ENCODE measurements at regions not wholly inside any gene's neighbourhood (a gene's known extent, or its start where the extent isn't known, plus 50 kb on each side); places are given as distances from the start of the nearest gene placed in this dataset.

GRCh38 chr16:51035110-51035498 lies 116.0 kb downstream of the SALL1 start:
- DNase-seq, result no peak

GRCh38 chr16:51034481-51035109 lies 116.5 kb downstream of the SALL1 start:
- no peak for DNase-seq

GRCh38 chr16:51031598-51031997 lies 119.5 kb downstream of the SALL1 start:
- no peak for DNase-seq

DNA sequence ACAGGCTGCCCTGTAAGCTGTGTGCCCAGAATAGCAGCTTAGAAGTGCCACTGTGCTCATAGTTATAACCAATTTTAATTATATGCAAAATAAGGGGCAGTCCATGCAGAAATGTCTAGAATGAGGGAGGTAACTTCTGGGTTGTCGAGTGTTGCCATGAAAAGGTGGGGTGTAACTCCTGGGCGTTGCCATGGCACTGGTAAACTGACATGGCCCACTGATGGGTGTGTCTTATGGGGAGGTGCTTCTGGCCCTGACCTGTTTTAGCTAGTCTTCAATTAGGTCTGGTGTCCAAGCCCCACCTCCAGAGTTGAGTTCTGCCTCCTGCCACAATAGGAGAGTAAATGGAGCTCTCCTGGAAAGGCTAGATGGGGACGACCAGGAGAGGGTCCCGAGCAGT lies 120.6 kb downstream of the SALL1 start:
- no peak for DNase-seq

- DNase-seq, result no peak
These were observed 125.3 kb downstream of the SALL1 start for GRCh38 chr16:51025588-51026290.

GRCh38 chr16:51024703-51025102 lies 126.4 kb downstream of the SALL1 start:
- no peak for DNase-seq

DNA sequence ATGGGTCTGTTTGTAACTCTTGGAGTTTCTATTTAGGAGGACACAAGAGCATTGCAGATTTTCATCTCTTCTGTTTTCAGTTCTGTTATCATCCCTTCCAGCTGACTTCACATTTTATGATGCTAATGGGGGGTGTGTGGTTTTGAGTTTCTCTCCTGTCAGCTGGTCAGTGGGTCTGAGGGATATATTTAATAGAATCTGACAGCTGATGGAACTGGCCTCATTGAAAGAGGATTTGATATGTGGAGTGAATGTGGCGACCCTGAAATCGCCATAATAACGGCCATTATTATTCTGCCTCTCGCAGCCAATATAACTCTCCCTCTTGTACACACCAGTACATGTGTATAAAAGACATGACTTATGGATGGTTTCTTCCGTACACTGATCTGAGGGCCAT lies 128.1 kb downstream of the SALL1 start:
- no peak for DNase-seq

GRCh38 chr16:51019617-51020016 lies 131.5 kb downstream of the SALL1 start:
- DNase-seq, result no peak

DNA sequence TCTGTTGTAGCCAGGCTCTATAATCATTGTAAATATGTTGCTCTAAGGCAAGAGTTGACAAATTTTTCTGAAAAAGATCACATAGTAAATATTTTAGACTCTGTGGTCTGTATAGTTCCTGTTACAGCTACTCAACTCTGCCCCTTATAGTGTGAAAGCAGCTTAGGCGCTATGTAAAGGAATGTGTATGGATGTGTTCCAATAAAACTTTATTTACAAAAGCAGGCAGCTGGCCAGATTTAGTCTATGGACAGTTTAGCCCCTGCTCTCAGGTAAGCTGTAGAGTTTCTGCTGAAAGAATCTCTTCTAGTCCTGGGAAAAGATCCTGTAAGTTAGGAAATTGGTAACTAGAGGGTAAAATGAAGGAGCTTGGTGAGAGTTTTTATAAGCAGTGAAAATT lies 133.1 kb downstream of the SALL1 start:
- DNase-seq, result no peak

- DNase-seq, result no peak
These were observed 138.7 kb downstream of the SALL1 start for GRCh38 chr16:51012396-51012795.

DNA sequence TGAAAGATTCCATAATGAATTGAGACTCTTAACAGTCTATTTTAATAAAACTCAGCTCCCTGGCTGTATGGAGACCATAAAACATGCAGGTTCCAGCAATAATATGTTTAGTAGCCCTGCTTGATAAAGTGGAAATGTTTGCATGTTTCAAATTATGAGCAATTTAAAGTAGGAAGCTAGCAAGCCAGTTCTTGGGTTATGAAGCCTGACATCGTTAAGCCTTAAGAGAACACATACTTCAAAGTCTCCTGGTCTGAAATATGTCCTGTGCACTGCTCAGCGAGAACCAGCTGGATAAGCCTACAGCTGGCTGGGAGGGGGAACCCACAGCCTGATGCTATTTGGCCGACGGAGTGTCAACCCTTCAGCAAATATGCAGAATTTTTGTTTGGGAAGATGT lies 140.3 kb downstream of the SALL1 start:
- no peak for DNase-seq

DNA sequence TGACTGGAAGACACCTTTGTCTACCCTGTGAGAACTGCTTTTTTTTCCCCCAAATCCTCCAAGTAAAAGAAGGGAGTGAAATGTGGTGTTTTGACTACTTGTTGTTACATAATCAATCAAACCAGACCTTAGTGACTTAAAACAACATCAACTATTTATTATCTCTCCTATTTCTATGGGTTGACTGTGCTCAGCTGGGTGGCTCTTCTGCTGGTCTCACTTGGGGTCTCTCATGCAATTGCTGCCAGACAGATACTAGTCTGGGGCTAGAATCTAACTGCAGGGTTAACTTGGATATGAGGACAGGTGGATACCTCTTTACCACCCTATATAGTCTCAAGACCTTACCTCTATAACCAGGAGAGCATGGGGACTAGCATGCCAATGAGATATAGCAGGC lies 141.3 kb downstream of the SALL1 start:
- DNase-seq, result no peak

- DNase-seq, result no peak
These were observed 141.7 kb downstream of the SALL1 start for GRCh38 chr16:51009359-51009758.

DNA sequence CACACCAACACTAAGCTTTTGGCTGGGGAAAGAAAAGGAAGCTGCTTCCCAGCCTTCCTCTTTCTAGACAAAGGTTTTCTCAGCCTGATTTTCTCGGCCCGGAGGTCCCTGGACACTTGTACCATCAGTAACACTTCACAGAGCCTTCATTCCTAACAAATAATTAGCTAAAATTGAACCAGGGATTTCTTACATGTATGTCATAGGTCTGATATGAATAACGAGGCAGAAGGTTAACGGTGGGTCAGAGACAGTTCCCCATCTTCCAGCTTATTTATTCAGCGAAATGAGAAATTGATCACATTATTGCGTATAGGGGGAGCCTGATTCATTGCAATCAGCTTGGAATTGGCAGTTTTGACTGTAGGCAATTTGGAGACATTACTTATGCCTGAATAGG lies 142.5 kb downstream of the SALL1 start:
- no peak for DNase-seq

GRCh38 chr16:51008037-51008436 lies 143.0 kb downstream of the SALL1 start:
- no peak for DNase-seq

- no peak for DNase-seq
These were observed 147.1 kb downstream of the SALL1 start for GRCh38 chr16:51003850-51004566.

- DNase-seq, result no peak
These were observed 148.1 kb downstream of the SALL1 start for GRCh38 chr16:51002881-51003490.

GRCh38 chr16:50999181-50999580 lies 151.9 kb downstream of the SALL1 start:
- DNase-seq, result no peak

DNA sequence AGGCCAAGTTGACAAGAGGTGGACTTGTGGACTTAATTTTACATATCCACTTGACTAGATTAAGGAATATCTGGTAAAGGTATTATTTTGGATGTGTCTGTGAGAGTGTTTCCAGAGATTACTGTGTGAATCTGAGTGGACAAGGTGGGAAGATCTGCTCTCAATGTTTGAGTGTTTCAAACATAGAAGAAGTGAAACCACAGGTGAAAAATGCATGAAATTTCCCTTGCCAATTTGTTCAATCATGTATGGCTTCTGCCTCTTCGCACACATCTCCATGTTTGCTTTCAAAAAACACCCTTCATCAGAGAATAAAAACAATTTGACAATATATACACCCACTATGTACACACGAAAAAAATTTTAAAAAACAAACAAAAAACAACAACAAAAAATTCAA lies 152.7 kb downstream of the SALL1 start:
- DNase-seq, result no peak

DNA sequence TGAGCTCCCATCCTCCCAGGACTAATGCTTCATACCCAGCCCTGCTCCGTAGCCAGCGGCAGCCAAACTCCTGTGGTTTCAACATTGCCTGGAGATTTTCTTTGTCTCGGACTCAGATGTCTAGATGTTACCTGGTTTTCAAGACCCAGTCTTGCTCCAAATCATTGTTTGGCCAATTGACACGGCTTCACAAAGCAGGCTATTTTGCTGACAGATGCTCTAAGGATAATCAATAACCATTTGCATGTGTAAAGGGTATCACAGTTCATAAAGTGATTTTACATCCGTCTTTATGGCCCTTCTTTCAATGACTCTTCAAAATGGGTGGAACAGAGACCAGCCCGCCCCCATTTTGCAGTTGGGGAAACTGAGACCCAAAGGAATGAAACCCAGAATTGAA lies 153.4 kb downstream of the SALL1 start:
- DNase-seq, result no peak

DNA sequence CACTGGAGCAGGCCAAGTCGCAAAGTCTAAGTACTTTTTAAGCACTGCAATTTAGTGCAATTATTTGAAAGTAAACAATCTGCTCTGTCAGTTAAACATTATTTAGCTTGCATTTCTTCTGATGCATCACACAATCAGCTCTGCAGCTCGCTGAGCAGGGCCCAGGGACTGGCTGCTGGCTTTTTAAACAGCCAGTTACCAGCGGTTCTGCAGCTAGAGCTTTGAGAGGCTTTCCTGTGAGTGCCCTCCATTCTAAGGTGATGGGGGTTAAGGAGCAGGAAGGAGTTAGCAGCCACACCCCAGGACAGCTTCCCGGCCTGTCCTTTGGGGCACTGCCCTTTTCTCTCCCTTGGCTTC lies 154.3 kb downstream of the SALL1 start:
- no peak for DNase-seq

DNA sequence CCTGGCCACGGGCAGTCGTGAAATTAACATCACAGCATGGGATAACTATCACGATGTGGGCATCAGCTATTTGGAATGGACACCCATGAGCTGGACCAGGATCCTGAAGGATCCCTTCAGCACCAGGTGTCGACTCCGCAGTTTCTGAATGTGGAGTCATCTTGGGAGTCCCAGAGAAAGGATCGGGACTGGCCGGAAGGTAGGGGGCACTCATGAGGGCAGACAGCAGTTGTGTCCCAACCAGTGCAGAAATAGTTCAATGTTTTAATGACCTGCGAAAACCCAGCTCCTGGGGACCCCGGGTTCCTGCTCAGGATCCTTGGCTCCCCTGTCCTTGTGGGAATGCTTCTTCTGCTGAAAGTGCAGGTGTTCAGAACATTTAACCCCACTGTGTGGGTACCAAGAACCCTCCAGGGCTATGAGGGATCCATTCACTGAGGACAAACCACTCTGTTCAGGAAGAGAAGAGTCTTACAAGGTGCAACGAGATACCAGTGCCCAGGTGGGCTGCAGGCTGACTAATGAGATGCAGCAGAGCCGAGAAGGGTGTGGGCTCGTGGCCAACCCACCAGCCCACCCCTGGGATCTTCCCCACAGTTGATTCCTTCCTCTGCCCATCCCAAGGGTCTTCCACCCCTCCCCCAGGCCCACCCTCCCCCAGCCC lies 154.8 kb downstream of the SALL1 start:
- DNase-seq, result no peak

- DNase-seq, result no peak
These were observed 156.1 kb downstream of the SALL1 start for GRCh38 chr16:50994995-50995394.
